ENCODE measurements at regions not wholly inside any gene's neighbourhood (a gene's known extent, or its start where the extent isn't known, plus 50 kb on each side); places are given as distances from the start of the nearest gene placed in this dataset.

DNA sequence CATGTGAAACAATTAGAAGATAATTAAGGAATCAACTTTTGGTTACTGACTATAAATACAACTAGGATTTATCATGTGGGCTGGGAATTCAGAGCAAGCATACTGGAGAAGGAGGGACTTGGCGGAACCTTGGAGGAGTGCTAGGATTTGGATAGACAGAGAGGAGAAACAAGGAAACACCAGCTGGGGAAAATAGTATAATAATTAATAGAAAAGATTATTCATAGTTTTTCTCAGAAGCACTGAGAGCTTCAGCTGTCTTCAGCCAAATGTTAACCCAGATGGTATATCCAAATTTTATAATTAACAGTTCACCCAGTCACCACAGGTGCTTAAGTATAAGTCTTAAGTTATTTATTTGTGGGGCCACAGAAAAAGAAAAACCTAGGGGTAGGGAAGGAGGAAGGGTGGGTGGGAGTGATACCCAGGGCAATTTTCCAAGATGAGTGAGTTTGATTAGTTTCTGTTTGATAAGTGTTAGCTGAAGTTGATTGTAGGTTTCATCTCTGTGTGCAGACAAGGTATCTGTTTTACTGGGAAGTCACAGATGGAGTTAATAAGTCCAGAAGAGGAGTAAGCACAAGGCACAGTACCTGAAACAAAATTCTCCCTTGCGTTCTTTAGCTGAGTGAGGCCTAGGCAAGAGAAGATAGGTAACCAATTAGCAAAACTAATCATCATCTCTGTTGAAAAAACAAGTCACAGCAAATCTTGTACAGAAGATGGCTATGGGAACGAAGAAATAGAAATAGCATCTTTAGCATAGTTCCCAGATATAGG is 175.5 kb downstream of the TFAP2B start:
- DNase-seq = no peak
- no peaks in the 10 kb centered on the region for H3K4me1 ChIP-seq
- no peaks in the 10 kb centered on the region for H3K27me3 ChIP-seq
- TF ChIP-seq, protein P1, sequence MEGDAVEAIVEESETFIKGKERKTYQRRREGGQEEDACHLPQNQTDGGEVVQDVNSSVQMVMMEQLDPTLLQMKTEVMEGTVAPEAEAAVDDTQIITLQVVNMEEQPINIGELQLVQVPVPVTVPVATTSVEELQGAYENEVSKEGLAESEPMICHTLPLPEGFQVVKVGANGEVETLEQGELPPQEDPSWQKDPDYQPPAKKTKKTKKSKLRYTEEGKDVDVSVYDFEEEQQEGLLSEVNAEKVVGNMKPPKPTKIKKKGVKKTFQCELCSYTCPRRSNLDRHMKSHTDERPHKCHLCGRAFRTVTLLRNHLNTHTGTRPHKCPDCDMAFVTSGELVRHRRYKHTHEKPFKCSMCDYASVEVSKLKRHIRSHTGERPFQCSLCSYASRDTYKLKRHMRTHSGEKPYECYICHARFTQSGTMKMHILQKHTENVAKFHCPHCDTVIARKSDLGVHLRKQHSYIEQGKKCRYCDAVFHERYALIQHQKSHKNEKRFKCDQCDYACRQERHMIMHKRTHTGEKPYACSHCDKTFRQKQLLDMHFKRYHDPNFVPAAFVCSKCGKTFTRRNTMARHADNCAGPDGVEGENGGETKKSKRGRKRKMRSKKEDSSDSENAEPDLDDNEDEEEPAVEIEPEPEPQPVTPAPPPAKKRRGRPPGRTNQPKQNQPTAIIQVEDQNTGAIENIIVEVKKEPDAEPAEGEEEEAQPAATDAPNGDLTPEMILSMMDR (IDR thresholded peaks at IDR 0.05) = no peak
- no peak overlapping the region for H3K27ac ChIP-seq
- no peak for ATAC-seq
- no peak overlapping the region for H3K4me3 ChIP-seq
- intact Hi-C loops (cut with DNase I) = no loop called here
- no peaks in the 10 kb centered on the region for H3K36me3 ChIP-seq
- peaks cover 0 to 3% of the 10 kb centered on the region in 2 donors for H3K9me3 ChIP-seq

DNA sequence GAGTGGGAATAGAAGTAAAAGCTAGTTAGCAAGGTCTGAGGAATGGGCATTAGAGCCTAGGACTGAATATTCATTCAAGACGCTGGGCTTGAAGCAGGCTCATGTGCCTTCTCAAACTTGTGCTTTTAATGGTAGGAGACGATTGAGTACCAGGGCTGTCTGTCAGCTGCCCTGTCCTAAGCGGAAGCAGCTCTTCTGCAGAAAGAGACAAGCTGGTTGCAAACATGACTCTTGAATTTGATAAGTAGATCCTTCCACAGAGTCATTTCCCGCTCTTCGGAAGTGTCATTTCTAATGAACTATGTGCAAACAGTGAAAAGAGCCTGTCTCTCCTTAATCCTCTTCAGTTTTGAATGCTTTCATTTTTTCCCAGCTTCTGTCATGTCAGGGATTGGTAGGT is 176.4 kb downstream of the TFAP2B start:
- DNase-seq = no peak
- H3K27me3 ChIP-seq = no peaks in the 10 kb centered on the region
- TF ChIP-seq, protein P1 (IDR thresholded peaks at IDR 0.05) = no peak
- H3K36me3 ChIP-seq = no peaks in the 10 kb centered on the region
- no peak for ATAC-seq
- intact Hi-C loops (cut with DNase I) = no loop called here
- peaks cover 0 to 3% of the 10 kb centered on the region in 2 donors for H3K9me3 ChIP-seq
- no peaks in the 10 kb centered on the region for H3K4me1 ChIP-seq
- no peak overlapping the region for H3K4me3 ChIP-seq
- H3K27ac ChIP-seq = no peak overlapping the region

DNA sequence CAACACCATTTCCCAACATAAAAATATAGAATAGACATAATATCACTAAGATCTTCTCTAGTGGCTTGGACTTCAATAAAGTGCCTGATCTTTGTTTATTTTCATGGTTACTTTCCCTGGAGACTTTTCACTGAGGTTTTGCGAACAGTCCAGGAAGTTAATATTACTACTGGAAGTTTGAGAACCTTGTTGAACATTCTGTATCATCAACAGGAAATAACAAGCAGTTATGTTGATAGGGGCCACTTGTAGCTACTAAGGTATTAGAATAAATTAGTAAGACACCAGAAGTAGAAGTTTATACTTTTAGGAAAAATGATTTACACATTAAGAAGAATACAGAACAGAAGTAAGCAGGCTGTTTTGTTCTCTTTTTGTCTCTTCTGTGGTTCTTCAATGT is 180.2 kb downstream of the TFAP2B start:
- no peak for DNase-seq
- no peak overlapping the region for H3K4me3 ChIP-seq
- ATAC-seq = no peak
- intact Hi-C loops (cut with DNase I) = no loop called here
- TF ChIP-seq, protein P1 (IDR thresholded peaks at IDR 0.05) = no peak
- H3K27me3 ChIP-seq = no peaks in the 10 kb centered on the region
- no peaks in the 10 kb centered on the region for H3K9me3 ChIP-seq
- no peak overlapping the region for H3K27ac ChIP-seq
- H3K4me1 ChIP-seq = no peaks in the 10 kb centered on the region
- no peaks in the 10 kb centered on the region for H3K36me3 ChIP-seq

DNA sequence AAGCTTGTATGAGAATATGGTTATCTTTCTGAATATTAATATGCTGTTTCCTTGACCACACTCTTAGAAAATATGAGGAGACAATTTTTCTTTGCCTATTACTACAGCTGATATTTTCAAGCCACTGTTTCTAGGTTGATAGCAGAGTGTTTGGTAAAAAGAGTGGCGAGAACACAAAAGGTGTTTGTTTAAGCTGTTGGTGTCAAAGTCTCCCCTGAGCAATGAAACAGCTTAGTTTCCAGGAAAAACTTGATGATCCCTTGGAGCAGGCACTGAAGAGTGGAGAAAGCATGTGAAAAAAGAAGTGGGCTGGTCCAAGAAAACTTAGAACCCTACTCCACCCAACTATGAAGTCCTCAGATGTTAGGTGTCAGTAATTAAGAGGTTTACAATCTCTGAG is 182.7 kb downstream of the TFAP2B start:
- Histone ChIP-seq H3K36me3 (no peaks in the 10 kb centered on the region), H3K27me3 (no peaks in the 10 kb centered on the region), H3K4me1 (no peaks in the 10 kb centered on the region), H3K27ac (no peak overlapping the region), H3K4me3 (no peak overlapping the region), H3K9me3 (no peaks in the 10 kb centered on the region)
- DNase-seq = no peak
- no peak for ATAC-seq
- intact Hi-C loops (cut with DNase I) = no loop called here
- TF ChIP-seq, protein P1 (IDR thresholded peaks at IDR 0.05) = no peak

DNA sequence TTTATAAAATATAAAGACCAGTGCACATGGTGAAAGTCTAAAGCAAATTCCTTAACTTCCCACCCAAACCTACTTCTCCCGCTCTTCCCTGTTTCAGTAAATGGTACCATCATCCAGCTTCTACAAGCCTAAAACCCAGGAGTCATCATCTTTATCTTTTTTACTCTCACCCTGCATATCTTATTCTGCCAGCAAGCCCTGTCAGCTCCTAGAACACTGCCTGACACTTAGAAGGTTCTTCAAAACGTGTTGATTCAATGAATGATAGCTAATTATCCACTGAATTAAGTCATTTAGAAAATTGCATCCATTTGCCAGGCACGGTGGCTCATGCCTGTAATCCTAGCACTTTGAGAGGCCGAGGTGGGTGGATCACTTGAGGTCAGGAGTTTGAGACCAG is 185.7 kb downstream of the TFAP2B start:
- no peak for ATAC-seq

More for the DNA sequence above, 185.7 kb downstream of the TFAP2B start:
- Histone ChIP-seq H3K4me1 (no peaks in the 10 kb centered on the region), H3K36me3 (no peaks in the 10 kb centered on the region), H3K27ac (no peak overlapping the region), H3K9me3 (peaks cover 0 to 5% of the 10 kb centered on the region in 2 donors), H3K27me3 (no peaks in the 10 kb centered on the region), H3K4me3 (no peak overlapping the region)
- intact Hi-C loops (cut with DNase I) = no loop called here
- TF ChIP-seq, protein P1 (IDR thresholded peaks at IDR 0.05) = no peak
- no peak for DNase-seq

Measured in left lung (tissue), 4 donors.